Kidney (tissue), 13 donors: ENCODE measurements at regions not wholly inside any gene's neighbourhood (a gene's known extent, or its start where the extent isn't known, plus 50 kb on each side); places are given as distances from the start of the nearest gene placed in this dataset.

Experiments used
- DNase-seq, 5 donors: peaks; one replicate each; pipeline ENCODE4 v3.0.0-alpha.2; 2013 to 2020
- FAIRE-seq: peaks from 2 replicates; lab custom pipeline; 2012; peaks lifted over from hg19 to GRCh38; lab: Jason Lieb, UNC
- H3K27ac ChIP-seq, 2 donors: one replicate each; pipeline ENCODE4 v1.7.0; 2013; ENCODE audit warnings: low read depth in 2 of 2, low read length in 2 of 2, inconsistent platforms in 1 of 2
- H3K27me3 ChIP-seq: one replicate; pipeline ENCODE4 v1.7.1; 2013; ENCODE audit warnings: low read length, inconsistent platforms; ENCODE audit not compliant: control insufficient read depth, insufficient read depth
- H3K36me3 ChIP-seq, 3 donors: one replicate each; pipeline versions ENCODE4 v1.7.0 to v1.7.1; 2013; ENCODE audit warnings: low read length in 3 of 3, control low read depth in 1 of 3, inconsistent platforms in 1 of 3; ENCODE audit not compliant: insufficient read depth in 3 of 3, control insufficient read depth in 2 of 3
- H3K4me1 ChIP-seq, 3 donors: one replicate each; pipeline versions ENCODE4 v1.7.0 to v1.7.1; 2013; ENCODE audit warnings: low read length in 3 of 3, inconsistent platforms in 1 of 3, low read depth in 1 of 3; ENCODE audit not compliant: control insufficient read depth in 2 of 3, insufficient read depth in 2 of 3
- H3K4me3 ChIP-seq, 3 donors: one replicate each; pipeline versions ENCODE4 v1.7.0 to v1.8.1; 2013; ENCODE audit warnings: low read length in 3 of 3, control low read depth in 1 of 3, inconsistent platforms in 1 of 3
- H3K9ac ChIP-seq, 3 donors: one replicate each; pipeline versions ENCODE4 v1.7.0 to v1.7.1; 2013; ENCODE audit warnings: low read length in 3 of 3, control low read depth in 1 of 3, inconsistent platforms in 1 of 3
- H3K9me3 ChIP-seq, 3 donors: one replicate each; pipeline versions ENCODE4 v1.7.0 to v1.7.1; 2013; ENCODE audit warnings: low read length in 3 of 3, control low read depth in 1 of 3, inconsistent platforms in 1 of 3; ENCODE audit not compliant: control insufficient read depth in 2 of 3, insufficient read depth in 1 of 3
- intact Hi-C: fragments of 100-400 bp; cut with DNase I; formaldehyde crosslinking; loops from one replicate; pipeline ENCODE4 v1.11.1; 2022
- TF ChIP-seq, protein P1 (sequence below): IDR thresholded peaks from 3 replicates; pipeline ENCODE4 v1.5.1; 2012; ENCODE audit warnings: mild to moderate bottlenecking, moderate library complexity, borderline replicate concordance; ENCODE audit not compliant: insufficient read depth; ENCODE audit errors: extremely low read depth
- donor health status: control.
- donor health status: control.
- donor health status: control.
- donor health status: control.
- donor health status: control.
- donor health status: DM: yes; HTN: yes; CAD: no.
- donor health status: Normal renal cell carcinoma (clear cell type).

DNA sequence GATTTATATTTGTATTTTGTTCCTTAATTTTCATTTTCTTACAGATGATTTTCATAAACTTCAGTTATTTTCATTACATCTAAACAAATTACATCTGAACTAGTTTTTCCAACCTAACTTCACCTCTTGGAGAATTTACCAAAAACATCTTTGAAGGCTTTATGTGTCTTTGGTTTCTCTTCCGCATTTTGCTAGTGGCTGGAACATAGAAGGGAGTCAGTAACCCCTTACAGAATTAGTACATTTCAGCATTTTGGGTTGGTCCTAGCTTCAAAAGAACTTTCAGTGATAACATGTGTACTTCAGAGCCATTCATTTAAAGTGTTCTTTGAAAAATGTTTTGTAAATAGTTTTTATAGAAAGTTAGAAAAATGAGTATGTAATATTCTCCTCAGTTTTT lies 169.8 kb upstream of the MTPN start:
- Histone ChIP-seq H3K36me3 (no peaks in the 10 kb centered on the region), H3K27me3 (no peaks in the 10 kb centered on the region), H3K4me3 (no peak overlapping the region), H3K9me3 (no peaks in the 10 kb centered on the region), H3K4me1 (no peaks in the 10 kb centered on the region), H3K9ac (no peak overlapping the region), H3K27ac (no peak overlapping the region)
- FAIRE-seq (no peak), DNase-seq (no peak)
- intact Hi-C loops = no loop called here
- TF ChIP-seq, protein P1, sequence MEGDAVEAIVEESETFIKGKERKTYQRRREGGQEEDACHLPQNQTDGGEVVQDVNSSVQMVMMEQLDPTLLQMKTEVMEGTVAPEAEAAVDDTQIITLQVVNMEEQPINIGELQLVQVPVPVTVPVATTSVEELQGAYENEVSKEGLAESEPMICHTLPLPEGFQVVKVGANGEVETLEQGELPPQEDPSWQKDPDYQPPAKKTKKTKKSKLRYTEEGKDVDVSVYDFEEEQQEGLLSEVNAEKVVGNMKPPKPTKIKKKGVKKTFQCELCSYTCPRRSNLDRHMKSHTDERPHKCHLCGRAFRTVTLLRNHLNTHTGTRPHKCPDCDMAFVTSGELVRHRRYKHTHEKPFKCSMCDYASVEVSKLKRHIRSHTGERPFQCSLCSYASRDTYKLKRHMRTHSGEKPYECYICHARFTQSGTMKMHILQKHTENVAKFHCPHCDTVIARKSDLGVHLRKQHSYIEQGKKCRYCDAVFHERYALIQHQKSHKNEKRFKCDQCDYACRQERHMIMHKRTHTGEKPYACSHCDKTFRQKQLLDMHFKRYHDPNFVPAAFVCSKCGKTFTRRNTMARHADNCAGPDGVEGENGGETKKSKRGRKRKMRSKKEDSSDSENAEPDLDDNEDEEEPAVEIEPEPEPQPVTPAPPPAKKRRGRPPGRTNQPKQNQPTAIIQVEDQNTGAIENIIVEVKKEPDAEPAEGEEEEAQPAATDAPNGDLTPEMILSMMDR = no peak

DNA sequence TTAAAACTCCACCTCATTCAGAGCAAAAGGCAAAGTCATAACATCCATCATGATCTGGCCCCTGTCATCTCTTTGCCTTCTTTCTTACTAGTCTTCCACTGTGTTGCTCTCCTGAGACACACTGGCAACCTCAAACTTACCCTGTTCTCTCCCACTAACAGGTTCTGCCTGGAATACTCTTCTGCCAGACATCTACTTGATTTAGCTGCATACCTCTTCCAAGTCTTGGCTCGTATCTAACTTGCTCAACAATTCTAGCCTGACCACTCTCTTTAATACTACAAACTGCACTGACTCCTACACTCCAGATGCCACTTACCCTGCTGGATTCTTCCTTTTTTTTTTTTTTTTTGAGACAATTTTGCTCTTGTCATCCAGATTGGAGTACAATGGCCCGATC lies 167.0 kb upstream of the MTPN start:
- H3K9ac ChIP-seq = no peak overlapping the region
- no peaks in the 10 kb centered on the region for H3K9me3 ChIP-seq
- no peak overlapping the region for H3K4me3 ChIP-seq
- intact Hi-C loops = no loop called here
- H3K36me3 ChIP-seq = no peaks in the 10 kb centered on the region
- FAIRE-seq (no peak), DNase-seq (no peak)
- no peaks in the 10 kb centered on the region for H3K27me3 ChIP-seq
- H3K4me1 ChIP-seq = no peaks in the 10 kb centered on the region
- H3K27ac ChIP-seq = no peak overlapping the region
- TF ChIP-seq, protein P1 = no peak

DNA sequence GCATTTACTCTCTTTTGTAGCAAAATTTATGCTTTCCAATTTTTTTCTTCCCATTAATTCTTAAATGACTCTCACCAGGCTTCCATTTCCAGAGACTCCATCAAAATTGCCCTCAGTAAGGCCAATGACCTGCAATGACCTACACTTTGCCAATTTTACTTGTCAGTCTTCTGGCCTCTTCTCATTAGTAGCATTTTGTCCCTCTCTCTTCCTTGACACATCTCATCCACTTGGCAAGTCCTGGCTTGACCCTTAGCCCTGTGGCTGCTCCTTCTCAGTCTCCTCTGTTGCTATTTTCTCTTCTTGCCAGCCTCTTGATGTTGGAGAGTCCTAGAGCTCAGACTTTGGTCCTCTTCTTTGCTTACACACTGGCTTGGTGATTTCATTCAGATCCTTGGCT lies 166.1 kb upstream of the MTPN start:
- intact Hi-C loops = no loop called here
- FAIRE-seq (no peak), DNase-seq (no peak)
- Histone ChIP-seq H3K9ac (no peak overlapping the region), H3K4me3 (no peak overlapping the region), H3K27me3 (no peaks in the 10 kb centered on the region), H3K27ac (no peak overlapping the region), H3K9me3 (no peaks in the 10 kb centered on the region), H3K4me1 (no peaks in the 10 kb centered on the region), H3K36me3 (no peaks in the 10 kb centered on the region)
- TF ChIP-seq, protein P1 = no peak

DNA sequence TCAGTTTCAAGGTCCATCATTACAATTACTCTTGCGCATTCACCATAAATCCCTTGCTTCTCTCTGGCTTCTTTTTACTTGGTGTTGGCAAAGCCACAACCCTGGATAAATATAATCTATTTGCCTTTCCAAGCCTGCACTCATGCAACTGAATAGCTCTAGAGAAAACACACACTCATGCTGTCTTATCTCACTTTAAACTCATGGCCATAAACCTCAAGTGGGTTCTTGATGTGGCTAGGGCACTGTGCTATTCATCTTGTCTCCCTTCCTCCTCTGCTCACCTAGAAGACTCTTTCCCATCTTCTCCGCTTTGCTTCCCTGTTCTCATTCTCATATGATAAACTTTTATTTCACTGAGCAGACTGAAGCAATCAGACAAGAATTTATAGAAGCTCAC lies 165.4 kb upstream of the MTPN start:
- H3K4me3 ChIP-seq = no peak overlapping the region
- no peaks in the 10 kb centered on the region for H3K27me3 ChIP-seq
- TF ChIP-seq, protein P1 = no peak
- H3K9ac ChIP-seq = no peak overlapping the region
- no peak for FAIRE-seq
- H3K36me3 ChIP-seq = no peaks in the 10 kb centered on the region
- H3K4me1 ChIP-seq = no peaks in the 10 kb centered on the region
- no peaks in the 10 kb centered on the region for H3K9me3 ChIP-seq
- DNase-seq = no peak
- H3K27ac ChIP-seq = no peak overlapping the region
- intact Hi-C loops = no loop called here
